GM19023 (cell line): ENCODE measurements at regions not wholly inside any gene's neighbourhood (a gene's known extent, or its start where the extent isn't known, plus 50 kb on each side); places are given as distances from the start of the nearest gene placed in this dataset.
"Not testable (repeated sequence)": the region's sequence is repeated elsewhere in the genome, so short reads cannot be mapped to it uniquely, and the experiment has no call there.

Source experiments
- ATAC-seq: cut with Tn5 transposase; IDR thresholded peaks from one replicate; pipeline ENCODE4 v1.9.1; 2021; ENCODE audit warnings: mild to moderate bottlenecking, moderate library complexity; ENCODE audit not compliant: unreplicated experiment

- ATAC-seq = no peak
Observed at GRCh38 chr14:83713732-83714131, 1816.2 kb upstream of the FLRT2 start.

DNA sequence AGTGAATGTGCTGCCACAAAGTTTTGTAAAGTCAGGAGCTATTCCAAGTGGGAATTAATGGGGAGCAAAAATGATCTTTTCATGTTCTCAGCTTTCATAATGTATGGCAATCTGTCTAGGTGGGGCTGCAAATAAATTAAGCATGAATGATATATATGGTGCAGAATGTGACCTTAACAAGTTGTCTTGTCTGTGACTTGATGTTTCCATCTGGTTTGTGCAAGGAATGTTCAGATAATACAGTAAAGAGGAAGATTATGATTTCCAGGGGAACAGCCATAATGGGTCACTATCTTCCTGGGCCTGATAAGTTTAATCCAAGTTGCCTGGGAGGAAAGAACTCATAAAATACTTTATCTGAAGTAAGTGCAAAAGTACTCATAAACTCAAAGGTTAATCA is 1815.8 kb upstream of the FLRT2 start:
- ATAC-seq = no peak

- not testable (repeated sequence) for ATAC-seq
Observed at GRCh38 chr14:83719435-83719834, 1810.5 kb upstream of the FLRT2 start.

DNA sequence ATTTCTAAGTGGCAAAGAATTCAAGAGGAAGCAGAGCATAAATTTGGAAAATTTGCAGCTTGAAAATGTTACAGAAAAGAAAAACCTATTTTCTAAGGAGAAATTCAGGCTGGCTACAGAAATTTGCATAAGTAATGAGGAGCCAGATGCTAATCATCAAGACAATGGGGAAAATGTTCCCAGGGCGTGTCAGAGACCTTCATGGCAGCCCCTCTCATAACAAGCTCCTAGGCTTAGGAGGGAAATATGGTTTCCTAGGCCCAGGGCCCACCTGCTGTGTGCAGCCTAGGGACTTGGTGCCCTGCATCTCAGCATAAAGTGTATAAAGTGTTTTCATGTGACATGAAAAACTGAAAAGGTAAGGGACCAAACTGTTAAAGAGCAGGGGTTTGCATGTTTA is 1796.3 kb upstream of the FLRT2 start:
- no peak for ATAC-seq

DNA sequence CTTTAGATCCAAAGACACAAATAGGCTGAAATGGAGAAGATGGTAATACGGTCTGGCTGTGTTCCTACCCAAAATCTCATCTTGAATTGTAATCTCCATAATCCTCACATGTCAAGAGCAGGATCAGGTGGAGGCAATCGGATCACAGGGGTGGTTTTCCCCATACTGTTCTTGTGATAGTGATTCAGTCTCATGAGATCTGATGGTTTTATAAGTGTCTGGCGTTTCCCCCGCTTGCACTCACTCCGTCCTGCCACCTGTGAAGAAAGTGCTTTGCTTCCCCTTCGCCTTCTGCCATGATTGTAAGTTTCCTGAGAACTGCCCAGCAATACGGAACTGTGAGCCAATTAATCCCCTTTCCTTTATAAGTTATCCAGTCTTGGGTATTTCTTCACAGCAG is 1795.5 kb upstream of the FLRT2 start:
- no peak for ATAC-seq

DNA sequence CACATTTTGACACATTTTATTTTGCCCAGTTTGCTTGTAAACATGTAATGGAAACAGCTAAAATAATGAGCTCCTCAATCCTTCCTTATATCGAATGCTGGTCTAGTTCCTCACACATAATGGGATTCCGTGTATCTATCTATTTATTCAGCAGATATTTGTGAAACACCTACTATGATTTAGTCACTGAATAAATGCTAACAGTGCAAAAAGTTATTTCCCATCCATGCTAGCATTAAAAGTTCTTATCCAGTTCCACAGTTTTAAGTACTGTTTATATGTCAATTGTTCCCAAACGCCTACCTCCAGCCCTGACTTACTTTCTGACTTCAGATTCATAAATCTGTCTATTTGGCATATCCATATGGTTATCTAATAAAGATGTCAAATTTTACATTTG is 1788.7 kb upstream of the FLRT2 start:
- ATAC-seq = no peak

DNA sequence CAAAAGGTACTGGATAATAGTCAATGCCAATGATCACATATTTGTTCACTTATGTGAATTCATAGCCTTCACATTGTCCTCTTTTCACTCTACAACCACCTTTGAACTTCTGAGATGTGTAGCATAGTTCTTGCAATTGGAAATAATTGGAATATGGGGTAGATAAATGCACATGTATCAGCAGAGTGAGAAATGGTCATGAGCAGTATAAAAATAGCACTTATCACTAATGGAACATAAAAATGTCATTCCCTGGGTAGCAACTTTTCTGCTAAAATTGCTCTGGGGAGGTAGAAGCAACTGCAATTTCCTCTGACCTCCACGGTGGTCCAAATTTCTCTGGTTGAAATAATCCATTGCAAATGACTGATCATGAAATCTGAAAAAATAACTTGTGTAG is 1785.7 kb upstream of the FLRT2 start:
- no peak for ATAC-seq

DNA sequence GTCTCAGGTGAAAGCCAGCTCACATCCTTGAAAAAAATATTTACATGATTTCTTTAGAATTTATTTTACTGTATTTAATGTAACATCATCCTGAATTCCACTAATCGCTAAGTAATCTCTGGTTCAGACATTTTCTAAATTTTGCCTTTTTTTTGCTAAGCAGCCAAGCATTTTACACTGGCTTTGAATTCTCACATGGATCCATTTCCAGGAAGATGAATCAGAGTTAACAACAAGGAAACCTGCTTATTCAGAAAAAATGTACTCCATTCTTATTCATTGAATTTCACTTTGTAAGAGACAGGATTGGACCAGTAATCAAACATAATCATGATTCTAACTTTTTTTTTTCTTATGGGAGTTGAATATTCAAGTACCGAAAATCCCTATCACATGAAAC is 1785.1 kb upstream of the FLRT2 start:
- ATAC-seq = no peak

- no peak for ATAC-seq
Observed at GRCh38 chr14:83746336-83746735, 1783.6 kb upstream of the FLRT2 start.

GRCh38 chr14:83757916-83758315 is 1772.0 kb upstream of the FLRT2 start:
- no peak for ATAC-seq

DNA sequence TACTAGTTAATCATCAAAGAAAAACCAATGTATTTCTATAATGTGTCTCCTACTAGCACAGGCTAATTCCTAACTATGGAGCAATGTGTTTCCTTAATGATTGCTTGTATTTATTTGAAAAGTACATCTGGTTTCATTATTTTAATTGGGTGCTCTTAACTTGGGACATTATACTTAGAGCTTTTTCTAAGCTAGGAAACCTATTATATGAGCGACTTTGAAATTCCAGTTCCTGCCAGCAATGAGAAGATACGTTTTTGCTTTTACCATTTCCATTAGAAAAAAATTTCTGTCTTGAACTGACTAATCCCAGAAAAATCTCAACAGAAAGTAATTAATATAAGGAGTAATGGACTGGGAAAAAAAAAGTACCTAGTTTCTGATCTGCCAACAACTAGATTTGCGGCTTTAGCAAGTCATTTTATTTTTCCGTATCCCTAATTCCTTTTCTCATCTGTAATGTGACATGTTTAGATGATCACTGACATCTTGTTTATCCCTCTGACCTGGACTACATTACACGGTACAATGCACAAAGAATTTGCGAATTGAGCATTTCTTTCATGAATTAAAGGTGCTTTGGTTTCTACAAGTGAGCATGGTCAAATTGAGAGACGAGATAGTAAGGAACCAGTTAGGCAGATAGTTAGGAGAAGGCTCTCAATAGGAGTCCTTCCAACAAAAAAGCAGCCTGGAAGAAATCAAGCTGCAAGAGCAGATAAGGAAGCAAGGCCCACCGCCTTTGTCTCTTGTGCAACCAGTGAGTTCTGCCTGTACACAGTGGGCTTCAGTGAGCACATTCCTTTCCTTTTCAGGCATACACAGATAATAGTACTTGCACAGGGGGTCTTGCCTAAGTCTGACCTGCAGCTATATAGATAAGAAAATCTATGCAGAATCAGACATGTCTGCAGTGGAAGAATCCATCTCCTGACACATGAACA is 1765.0 kb upstream of the FLRT2 start:
- ATAC-seq = no peak

- ATAC-seq = no peak
Observed at GRCh38 chr14:83777516-83777915, 1752.4 kb upstream of the FLRT2 start.

- ATAC-seq = no peak
Observed at GRCh38 chr14:83779266-83779665, 1750.7 kb upstream of the FLRT2 start.

DNA sequence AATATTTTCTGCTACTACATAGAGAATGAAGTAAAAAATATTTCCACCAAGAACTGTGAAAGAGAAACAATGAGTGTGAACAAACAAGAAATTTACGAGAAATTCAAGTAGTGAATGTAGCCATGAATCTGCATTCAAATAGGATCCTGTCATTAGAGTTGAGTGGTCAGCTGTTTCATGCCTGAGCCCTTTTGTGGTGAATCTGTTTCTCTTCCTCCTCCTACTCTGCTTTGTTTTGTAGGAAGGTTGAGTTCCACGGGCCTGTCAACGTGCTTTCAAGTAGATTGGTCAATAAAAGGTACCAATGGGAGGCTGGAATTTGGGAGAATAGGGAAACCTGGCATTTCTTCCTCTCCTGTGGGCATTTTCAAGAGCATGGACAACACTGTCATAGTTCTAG is 1749.6 kb upstream of the FLRT2 start:
- ATAC-seq = no peak

DNA sequence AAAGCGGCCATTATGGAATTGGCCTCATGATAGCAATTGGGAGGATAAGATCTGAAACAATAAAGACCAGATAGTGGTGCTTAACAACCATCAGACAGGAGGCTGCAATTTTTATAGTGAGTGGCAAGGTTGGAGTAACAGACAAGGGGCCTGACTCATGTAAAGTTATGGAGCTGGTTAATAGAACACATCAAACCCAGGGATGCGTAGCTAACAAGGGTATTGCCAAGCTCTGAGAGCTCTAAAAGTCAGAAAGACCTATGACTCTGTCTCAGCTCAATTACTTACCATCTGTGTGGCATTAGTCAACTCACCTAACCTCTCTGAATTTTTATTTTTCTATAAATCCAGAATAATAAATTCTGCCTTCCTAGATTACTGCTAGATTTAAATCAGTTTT is 1731.5 kb upstream of the FLRT2 start:
- no peak for ATAC-seq

GRCh38 chr14:83799233-83799632 is 1730.7 kb upstream of the FLRT2 start:
- ATAC-seq = no peak

GRCh38 chr14:83814896-83815295 is 1715.0 kb upstream of the FLRT2 start:
- no peak for ATAC-seq

GRCh38 chr14:83816761-83817160 is 1713.2 kb upstream of the FLRT2 start:
- no peak for ATAC-seq

GRCh38 chr14:83825843-83826242 is 1704.1 kb upstream of the FLRT2 start:
- ATAC-seq = no peak

DNA sequence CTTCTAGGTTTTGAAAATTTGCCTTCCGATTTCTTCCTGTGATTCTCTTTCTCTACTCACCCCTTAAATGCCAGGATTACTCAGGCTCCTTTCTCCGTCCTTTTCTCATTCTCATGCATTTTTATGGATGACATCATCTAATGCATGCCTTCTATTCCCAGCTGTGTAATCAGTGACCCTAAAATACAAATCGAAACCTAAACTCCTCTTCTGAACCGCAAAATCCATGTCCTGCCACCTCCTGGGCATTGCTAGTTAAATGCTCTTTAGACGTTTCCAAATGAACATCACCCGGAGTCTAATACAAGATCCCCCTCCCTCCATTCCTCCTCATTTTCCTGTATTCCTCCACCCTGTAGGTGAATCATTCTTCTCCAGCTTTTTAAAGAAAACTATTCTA is 1703.1 kb upstream of the FLRT2 start:
- ATAC-seq = no peak

- no peak for ATAC-seq
Observed at GRCh38 chr14:83827383-83827782, 1702.6 kb upstream of the FLRT2 start.

DNA sequence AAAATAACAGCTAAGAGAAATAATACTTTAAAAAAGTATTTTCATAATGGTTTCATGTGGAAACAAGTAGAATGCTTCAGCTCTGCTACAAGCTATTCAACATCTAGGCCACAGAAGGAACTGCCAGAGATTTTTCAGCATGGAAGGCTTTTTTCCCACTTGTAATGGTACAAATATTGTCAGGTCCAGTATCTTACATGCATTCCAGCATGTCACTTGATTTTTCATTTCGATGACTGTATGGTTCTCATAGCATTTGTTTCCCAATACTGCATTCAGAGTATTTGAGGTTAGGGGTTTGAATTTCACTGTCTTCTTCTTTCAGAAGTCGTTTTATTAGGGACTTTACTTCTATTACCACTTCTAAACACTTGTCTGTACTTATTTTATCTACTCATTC is 1701.5 kb upstream of the FLRT2 start:
- ATAC-seq = no peak

DNA sequence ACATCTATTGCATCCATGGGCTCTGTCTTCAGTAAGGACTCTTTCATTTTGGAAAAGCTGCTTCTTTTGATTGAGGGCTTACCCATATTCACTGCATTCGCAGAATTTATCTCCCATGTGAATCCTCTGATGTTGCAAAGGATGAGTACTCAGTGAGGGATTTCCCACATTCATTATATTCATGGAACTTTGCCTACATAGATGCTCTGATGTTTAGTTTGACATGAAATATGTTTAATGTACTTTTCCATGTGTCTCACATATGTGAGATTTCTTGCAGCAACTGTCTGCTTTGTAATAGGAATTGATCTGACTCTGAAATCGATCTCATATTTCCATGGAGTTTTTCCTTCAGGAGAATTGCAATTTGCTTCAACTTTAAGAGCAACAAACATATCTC is 1699.6 kb upstream of the FLRT2 start:
- ATAC-seq = no peak
